Skeletal muscle cell (primary cell): ENCODE measurements at regions not wholly inside any gene's neighbourhood (a gene's known extent, or its start where the extent isn't known, plus 50 kb on each side); places are given as distances from the start of the nearest gene placed in this dataset.

Experiments
- DNase-seq: peaks from one replicate; pipeline ENCODE4 v3.0.0-alpha.2; 2010; ENCODE audit warnings: low read depth
- H3K4me3 ChIP-seq: 2 replicates; pipeline ENCODE4 v1.5.1; 2011; ENCODE audit warnings: low read depth, mild to moderate bottlenecking, control low read depth, low read length, moderate library complexity

DNA sequence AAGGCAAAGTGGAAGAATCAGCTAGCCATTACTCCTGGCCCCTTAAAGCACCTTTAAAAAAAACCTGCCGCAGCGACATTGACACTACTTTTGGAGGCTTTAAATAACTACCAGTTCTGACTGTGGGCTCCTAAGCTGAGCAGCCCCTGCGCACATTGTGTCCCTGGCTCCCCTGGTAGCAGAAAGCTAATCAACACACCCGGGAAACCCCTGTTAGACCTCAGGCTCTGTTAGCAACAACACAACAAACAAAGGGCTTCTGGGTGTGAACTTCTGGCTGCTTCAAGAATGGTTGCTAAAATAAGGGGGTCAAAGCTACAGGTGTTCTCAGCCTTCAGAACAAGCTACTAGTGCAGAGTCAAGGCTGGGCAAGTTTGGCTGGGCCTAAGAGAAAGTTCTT lies 83.6 kb downstream of the TMEM100 start:
- no peak for DNase-seq
- no peak overlapping the region for H3K4me3 ChIP-seq

DNA sequence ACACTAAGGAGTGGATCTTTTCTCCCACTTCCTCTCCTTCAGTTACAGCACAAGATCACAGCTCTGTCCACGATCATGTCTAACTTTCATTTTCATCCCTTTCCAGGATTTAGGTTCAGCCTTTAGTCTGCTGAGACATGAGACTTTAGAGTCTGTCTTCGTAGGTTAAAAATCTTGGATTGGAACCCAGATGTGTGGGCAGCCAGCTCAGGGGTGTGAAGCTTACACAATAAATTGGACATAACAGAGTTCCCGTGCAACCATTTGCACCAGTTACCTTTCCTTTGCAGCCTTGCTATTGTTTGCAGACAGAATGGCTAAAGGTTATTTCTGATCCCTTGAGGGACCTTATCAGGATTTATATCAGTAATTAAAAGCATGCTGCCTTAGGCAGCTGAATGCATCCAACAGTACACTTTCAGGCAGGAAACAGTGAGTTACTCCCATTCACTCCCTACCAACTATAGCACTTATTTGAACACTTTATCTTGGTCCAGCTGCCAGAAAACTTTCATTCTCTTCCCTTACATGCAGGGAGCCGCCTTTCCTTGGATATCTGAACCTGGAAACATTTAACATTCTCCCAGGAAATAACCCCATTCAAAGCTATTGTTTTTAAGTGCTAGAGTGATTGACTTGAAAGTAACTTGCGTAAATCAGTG lies 87.3 kb downstream of the TMEM100 start:
- no peak overlapping the region for H3K4me3 ChIP-seq
- peak; percentile 36 for DNase-seq

DNA sequence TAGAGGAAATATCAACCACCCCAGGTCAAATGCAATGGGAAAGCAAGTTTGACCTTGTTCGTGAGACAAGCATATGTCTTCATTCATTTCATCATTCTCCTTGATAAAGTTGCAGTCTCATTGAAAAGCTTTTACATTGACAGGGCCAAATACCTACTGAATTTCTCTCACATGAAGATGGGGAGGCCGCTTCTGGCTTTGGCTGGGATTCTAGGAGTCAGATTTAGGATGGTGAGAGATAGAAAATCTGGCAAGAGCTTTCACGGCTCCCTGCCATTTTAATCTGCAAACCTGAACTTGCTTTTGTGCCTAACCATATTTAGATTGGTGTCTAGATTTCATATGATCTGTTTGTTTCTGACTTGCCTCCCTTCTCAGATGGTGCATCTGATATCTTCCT lies 88.0 kb downstream of the TMEM100 start:
- DNase-seq, result peak; percentile 17
- no peak overlapping the region for H3K4me3 ChIP-seq

DNA sequence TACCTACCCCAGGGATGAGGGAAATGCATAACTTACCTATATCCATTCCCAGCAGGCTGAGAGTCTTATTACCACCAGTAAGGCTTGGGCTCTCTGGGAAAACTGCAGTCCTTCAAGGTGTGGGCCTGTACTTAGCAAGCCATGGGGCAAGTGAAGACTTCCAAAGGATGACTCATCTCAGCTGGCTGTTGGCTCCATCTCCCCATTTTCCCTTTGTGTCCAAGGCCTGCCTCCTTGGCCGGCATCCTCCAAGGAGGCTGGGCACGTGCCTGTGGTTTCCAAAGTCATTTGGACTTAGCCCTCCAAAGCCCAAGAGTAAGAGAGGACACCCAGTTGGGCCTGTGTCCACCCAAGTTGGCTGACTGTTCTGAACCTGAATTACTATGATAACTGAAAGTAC lies 89.8 kb downstream of the TMEM100 start:
- no peak for DNase-seq
- no peak overlapping the region for H3K4me3 ChIP-seq

DNA sequence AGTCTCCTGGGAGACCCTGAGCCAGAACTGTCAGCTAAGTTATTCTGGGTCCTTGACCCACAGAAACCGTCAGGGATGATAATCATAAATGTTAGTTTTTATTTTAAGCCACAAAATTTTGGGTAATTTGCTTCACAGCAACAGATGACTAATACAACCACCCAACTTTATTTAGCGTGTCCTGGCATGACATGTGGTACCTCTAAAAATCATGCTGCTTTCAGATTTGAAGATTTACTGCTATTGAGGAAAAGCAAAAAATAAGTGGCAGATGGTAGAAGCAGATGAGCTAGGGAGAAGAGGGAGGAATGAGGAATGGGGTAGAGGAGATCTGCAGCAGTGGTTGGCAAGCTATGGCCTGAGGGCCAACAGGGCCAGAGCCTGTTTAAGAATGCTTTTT lies 90.4 kb downstream of the TMEM100 start:
- DNase-seq, result no peak
- H3K4me3 ChIP-seq, result no peak overlapping the region

DNA sequence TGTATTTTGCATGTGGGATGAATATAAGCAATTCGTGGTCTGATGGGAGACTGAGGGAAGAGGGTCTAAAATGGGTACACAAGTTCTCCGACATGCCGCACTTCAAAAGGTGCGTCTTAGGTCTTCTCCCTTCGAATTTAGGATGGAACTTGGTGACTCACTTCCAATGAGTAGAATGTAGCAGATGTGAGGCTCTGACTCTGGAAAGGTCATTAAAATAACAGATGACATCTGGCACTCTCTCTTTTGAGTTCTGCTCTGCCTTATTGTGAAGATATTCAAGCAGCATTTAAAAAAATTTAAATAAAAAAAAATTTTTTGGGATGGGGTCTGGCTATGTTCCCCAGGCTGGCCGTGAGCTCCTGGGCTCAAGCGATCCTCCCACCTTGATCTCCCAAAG lies 92.7 kb downstream of the TMEM100 start:
- H3K4me3 ChIP-seq, result no peak overlapping the region
- no peak for DNase-seq

DNA sequence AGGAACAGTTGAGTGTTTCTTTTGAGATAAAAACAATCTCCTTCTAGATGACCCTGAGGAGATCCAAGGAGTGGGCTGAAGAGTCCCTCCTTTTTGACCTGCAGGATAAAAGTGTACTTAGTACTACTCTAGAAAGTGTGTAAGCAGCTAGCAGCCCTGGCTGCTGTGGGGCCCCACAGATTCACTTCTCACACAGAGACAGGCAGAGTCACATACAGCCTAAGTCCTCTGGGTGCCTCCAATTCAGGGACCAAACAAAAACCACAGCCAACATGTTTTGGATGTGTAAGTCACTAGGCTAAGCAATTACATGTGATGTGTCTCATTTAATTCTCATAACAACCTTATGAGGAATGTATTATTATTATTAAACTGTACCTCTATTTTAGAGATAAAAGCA lies 97.1 kb downstream of the TMEM100 start:
- no peak for DNase-seq
- no peak overlapping the region for H3K4me3 ChIP-seq

DNA sequence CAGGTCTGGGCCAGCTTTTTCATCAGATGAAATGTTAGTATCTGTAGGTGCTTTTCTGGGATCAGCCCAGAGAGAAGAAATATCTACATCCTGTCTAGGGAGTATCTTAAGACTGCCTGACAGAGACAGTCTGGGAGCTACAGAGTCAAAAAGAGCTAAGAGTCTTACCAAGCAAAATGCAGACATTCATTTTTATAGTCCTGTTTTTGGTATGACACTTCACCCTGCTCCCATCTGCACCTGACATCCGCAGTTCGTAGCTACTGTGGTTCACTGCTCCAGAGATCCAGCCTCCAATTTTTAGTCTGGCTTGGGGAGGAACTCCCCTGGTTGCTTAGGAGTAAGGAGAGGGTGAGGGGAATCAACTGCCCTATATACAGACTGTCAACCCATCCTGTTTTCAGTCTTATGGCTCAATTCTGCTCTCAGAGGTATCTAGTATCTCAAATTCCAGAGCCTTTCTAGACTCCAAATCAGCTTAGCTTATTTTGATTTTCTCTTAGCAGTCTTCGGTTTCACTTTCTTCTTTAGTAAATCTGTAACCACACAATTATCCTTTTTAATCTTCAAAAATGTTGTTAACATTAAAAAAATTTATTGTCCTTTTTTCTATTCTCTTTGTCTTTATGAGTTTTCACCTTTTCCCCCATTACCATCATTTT lies 97.8 kb downstream of the TMEM100 start:
- no peak overlapping the region for H3K4me3 ChIP-seq
- DNase-seq, result no peak

DNA sequence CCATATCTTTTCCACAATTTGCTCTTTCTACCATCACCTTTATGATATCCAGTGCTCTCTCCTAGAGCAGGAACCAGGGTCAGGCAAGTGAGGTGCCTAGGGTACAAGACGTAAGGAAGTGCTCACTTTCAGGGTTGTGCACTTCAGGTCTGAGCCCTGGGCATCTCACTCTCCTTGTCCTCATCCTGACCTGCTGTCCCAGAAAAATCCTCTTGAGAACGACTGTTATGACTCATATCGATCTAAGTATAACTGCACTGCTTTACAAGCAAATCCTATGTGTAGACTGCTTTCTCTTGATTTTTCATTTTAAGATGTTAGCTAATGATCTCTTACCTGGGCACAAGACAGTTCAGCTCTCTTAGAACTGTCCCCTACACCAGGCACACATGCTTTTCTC lies 100.1 kb downstream of the TMEM100 start:
- H3K4me3 ChIP-seq, result no peak overlapping the region
- no peak for DNase-seq

DNA sequence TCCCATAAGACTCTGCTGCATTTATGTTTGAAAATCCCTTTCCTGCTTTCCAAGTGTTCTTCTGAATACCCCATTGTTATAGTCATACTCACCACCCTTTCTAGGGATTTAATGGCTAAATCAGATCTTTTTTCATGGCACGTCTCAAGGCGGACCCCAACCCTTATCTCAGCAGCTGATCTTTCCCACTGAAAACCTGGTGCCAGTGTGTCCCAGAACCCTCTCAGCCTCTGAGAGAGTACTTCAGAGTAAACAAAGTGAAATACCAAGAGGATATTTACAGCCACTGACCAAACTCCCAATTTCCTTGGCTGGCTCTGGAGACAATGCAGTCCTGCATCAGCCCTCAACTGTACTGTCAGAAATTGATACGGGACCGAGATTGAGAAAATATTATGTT lies 101.7 kb downstream of the TMEM100 start:
- no peak overlapping the region for H3K4me3 ChIP-seq
- DNase-seq, result no peak

DNA sequence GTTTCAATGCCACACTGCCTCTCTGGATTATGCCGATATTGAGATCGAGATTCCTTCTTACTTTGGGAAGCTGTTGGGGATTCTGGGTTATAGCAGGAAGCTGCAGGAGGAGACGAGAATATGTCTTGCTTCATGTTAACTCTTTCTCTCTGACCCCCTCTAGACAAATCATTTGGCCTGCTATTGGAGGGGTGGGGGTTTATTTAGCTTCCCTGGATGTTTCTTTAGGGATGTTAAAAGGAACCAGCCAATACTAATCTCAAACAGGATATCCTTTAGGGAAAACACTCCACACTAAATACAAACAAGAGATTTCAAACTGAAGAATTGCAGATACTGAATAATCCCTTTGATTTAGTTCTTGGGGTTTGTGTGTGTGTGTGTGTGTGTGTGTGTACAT lies 102.6 kb downstream of the TMEM100 start:
- DNase-seq, result no peak
- no peak overlapping the region for H3K4me3 ChIP-seq

DNA sequence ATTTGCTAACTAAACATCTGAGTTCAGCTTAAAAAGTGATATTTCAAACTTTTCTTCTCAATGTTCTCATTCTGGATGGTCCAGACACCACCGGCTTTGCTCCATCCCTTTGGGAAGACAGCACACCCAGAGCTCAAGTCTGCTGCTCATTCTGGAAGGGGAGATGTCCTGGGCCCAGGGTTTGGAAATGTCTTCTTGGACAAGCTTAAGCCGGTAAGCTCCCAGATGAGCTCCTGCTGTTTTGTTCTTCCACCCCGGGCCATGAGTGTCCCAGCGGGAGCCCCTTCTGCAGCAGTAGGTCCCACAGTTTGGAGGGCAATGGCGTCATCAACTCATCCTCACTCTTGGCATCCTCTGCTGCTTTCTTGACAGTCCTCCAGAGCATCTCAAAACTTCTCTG lies 105.2 kb downstream of the TMEM100 start:
- DNase-seq, result no peak

DNA sequence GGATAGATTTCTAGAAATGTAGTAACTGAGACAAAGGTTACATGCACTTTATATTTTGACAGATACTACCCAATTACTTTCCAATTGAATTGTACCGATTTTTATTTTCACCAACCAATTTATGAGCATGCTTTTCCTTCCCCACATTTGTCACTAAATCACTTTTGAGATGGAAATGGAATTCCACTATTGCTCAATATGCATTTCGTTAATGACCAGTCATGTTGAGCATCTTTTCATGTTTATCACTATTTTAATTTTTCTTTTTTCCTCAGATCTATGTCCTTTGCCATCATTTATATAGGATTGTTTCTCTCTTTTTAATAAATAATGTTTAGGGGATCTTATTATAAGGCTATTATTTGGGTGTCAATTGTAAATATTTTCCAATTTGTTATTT lies 102.8 kb upstream of the SMIM36 start:
- no peak overlapping the region for H3K4me3 ChIP-seq
- no peak for DNase-seq

More for the DNA sequence above, 105.2 kb downstream of the TMEM100 start:
- H3K4me3 ChIP-seq, result no peak overlapping the region

DNA sequence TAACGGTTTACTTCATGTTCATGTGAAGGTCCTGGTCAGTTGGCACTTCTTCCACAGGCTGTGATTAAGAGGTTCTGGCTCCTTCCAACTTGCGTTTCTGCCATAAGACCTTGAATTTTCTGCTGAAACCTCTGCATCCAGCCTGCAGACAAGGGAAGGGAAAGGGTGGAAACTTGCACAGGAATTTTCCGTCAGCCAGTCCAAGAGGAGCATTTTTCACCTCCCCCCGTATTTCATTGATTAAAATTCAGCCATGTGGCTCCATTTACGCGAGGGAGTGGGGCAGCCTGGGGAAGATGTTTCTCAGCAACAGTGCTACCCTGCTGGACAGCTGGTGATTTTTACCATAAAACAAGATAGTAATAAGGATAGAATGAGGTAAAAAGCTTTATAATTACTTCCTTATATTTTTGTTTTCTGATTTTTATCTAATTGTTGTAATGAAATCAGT lies 101.5 kb upstream of the SMIM36 start:
- no peak for DNase-seq
- no peak overlapping the region for H3K4me3 ChIP-seq

DNA sequence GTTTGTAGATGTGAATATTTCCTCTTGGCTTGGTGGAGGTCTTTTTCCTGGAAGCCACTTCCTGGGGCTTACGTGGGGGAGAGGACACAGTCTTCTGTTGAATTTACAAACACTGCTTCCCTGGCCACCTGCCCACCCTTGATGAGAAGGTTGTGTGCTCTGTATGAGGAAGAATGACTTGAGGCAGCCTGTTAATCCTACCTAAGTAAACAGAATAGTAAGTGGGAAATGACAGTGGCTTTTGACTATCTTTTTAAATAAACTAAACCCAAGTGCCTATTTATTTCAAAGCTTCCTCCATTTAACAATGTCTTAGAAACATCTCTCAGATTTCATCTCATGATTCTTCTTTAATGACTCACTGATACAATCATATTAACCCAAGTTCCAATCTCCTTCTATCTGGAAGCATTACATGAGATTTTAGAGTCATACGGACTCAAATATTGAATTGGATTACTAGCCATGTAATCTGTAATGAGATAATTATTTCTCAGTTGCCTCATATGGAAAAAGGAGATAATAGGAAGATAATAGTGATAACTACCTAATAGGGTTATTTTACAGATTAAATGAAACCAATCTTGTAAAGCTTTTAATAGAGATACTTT lies 96.6 kb upstream of the SMIM36 start:
- H3K4me3 ChIP-seq, result no peak overlapping the region
- DNase-seq, result no peak

DNA sequence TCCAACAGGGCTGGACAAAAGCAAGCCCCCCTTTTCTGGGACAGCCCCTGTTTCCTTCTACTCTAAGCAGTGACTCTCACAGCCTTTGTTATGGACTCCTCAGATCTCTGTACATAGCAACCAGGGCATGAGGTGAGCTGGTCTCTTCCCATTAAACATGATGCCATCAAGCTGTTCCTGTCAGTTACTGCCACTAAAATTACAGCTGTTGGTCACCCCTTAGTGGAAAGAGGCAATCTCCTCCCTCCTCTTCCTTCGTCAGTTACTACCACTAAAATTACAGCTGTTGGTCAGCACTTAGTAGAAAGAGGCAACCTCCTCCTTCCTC lies 95.2 kb upstream of the SMIM36 start:
- no peak overlapping the region for H3K4me3 ChIP-seq
- DNase-seq, result no peak

DNA sequence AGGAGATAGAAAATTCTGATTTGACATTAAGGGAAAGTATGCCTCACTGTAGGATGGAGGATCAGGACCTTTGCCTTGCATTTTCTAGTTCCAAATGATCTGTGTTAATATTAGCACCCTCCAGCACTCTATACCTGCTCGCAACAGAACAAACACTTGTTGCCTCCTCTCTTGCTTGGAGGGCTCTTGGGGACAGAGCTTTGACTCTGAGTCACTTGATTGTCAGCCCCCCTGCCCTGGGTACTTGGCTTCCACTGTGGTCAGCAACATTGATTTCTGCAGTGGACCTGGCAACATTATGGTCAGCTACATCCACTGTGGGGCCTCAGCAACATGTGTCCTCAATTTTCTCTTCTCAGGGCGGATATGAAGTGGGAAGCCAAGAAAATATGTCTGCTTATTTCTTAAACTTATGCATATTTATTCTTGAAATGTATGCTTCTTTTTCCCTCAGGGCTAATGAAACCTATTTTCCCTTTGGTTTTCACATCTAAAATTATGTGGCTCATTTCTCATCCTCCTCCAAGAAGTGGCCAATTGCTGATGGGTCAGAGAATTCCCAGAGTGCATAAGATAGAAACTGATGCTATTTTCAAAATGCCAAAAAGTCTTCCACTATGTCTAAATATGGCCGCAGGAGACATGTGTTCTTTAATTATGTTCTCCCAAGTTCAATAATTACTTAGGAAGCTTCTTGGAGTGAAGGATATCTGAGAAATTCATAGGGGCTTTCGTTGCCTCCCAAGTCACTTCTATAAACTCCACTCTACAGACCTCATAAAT lies 94.6 kb upstream of the SMIM36 start:
- no peak for DNase-seq
- no peak overlapping the region for H3K4me3 ChIP-seq

DNA sequence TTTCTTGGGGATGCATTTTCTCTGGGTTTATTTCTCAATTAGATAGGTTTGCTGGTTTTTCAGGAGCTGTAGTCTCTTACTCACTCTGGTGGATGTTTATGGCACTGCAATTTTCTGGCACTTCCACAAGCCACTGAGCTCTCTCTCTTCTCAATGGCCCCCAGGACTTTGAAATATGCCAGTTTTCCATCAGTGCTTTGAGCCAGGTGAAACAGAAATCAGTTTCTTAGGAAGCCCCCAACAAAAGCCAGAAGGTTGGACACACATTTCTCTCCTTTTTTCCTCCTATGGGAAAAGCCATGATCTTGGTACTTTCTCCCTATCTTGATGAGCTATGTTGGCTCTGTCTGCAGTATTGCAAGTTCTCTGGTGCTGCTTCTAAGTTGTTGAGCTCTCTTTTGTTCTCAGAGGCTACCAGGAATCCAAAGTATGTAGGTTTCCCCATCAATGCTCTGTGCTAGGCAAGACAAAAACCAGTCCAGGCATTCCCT lies 90.7 kb upstream of the SMIM36 start:
- no peak overlapping the region for H3K4me3 ChIP-seq
- no peak for DNase-seq

DNA sequence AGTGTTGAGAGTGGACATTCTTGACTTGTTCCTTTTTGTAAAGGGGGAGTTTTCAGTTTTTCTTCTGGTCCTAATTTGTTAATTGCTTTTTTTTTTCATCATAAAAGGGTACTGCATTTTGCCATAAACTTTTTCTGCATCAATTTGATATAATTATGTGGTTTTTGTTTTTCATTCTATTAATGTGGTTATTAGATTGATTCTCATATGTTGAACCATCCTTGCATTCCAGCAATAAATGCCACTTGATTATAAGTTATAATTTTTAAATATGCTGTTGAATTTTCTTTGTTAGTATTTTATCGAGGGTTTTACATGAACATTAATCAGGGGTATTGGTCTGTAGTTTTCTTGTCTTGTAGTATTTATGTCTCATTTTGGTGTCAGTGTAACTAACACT lies 87.2 kb upstream of the SMIM36 start:
- H3K4me3 ChIP-seq, result no peak overlapping the region
- DNase-seq, result no peak
